ENCODE measurements at regions not wholly inside any gene's neighbourhood (a gene's known extent, or its start where the extent isn't known, plus 50 kb on each side); places are given as distances from the start of the nearest gene placed in this dataset.

- Histone ChIP-seq H3K27me3 (ENCODE audit: control insufficient read depth, insufficient read depth, low read length) (no peaks in the 10 kb centered on the region), H3K36me3 (ENCODE audit: control insufficient read depth, insufficient read depth, low read length) (no peaks in the 10 kb centered on the region), H3K27ac (ENCODE audit: low read length) (no peak overlapping the region), H3K4me3 (ENCODE audit: low read length) (no peak overlapping the region), H3K9me3 (ENCODE audit: control insufficient read depth, insufficient read depth, low read length) (no peaks in the 10 kb centered on the region), H3K4me1 (ENCODE audit: control insufficient read depth, insufficient read depth, low read length) (no peaks in the 10 kb centered on the region)
- no peaks in the 10 kb centered on the region for H3K36me3 Mint-ChIP-seq
- WGBS (ENCODE audit: insufficient coverage) = 79% methylated on average over 2 of the region's 2 CpGs
- TF ChIP-seq CTCF (IDR thresholded peaks at IDR 0.05) = no peak
- intact Hi-C loops (cut with micrococcal nuclease) = no loop called here
- H3K9me3 Mint-ChIP-seq = no peaks in the 10 kb centered on the region
- no peak for DNase-seq
- no peak for ATAC-seq
- H3K27me3 Mint-ChIP-seq (ENCODE audit: low read depth in 2 of 2) = peaks cover 0 to 21% of the 10 kb centered on the region in 2 donors
- no peak overlapping the region for H3K4me3 Mint-ChIP-seq
- no peak overlapping the region for H3K27ac Mint-ChIP-seq
- H3K4me1 Mint-ChIP-seq = no peaks in the 10 kb centered on the region
These were observed 148.8 kb downstream of the CCNG2 start for GRCh38 chr4:77305766-77306165.

- peaks cover under 1 to 23% of the 10 kb centered on the region in 2 donors for H3K27me3 Mint-ChIP-seq (ENCODE audit: low read depth in 2 of 2)
- no peak for TF ChIP-seq CTCF (IDR thresholded peaks at IDR 0.05)
- Histone ChIP-seq H3K27me3 (ENCODE audit: control insufficient read depth, insufficient read depth, low read length) (no peaks in the 10 kb centered on the region), H3K36me3 (ENCODE audit: control insufficient read depth, insufficient read depth, low read length) (no peaks in the 10 kb centered on the region), H3K9me3 (ENCODE audit: control insufficient read depth, insufficient read depth, low read length) (no peaks in the 10 kb centered on the region), H3K27ac (ENCODE audit: low read length) (no peak overlapping the region), H3K4me3 (ENCODE audit: low read length) (no peak overlapping the region), H3K4me1 (ENCODE audit: control insufficient read depth, insufficient read depth, low read length) (no peaks in the 10 kb centered on the region)
- intact Hi-C loops (cut with micrococcal nuclease) = no loop called here
- no peaks in the 10 kb centered on the region for H3K9me3 Mint-ChIP-seq
- H3K27ac Mint-ChIP-seq = no peak overlapping the region
- no peak for DNase-seq
- H3K4me1 Mint-ChIP-seq = no peaks in the 10 kb centered on the region
- ATAC-seq = no peak
- WGBS (ENCODE audit: insufficient coverage) = 85% methylated on average over 2 of the region's 2 CpGs
- H3K4me3 Mint-ChIP-seq = no peak overlapping the region
- no peaks in the 10 kb centered on the region for H3K36me3 Mint-ChIP-seq
These were observed 149.5 kb downstream of the CCNG2 start for GRCh38 chr4:77306496-77306895.

- WGBS (ENCODE audit: insufficient coverage) = 17% methylated on average over 1 of the region's 1 CpG
- intact Hi-C loops (cut with micrococcal nuclease) = no loop called here
- Histone ChIP-seq H3K36me3 (ENCODE audit: control insufficient read depth, insufficient read depth, low read length) (no peaks in the 10 kb centered on the region), H3K9me3 (ENCODE audit: control insufficient read depth, insufficient read depth, low read length) (no peaks in the 10 kb centered on the region), H3K4me1 (ENCODE audit: control insufficient read depth, insufficient read depth, low read length) (no peaks in the 10 kb centered on the region), H3K27me3 (ENCODE audit: control insufficient read depth, insufficient read depth, low read length) (no peaks in the 10 kb centered on the region), H3K4me3 (ENCODE audit: low read length) (no peak overlapping the region), H3K27ac (ENCODE audit: low read length) (no peak overlapping the region)
- Mint-ChIP-seq H3K4me1 (no peaks in the 10 kb centered on the region), H3K4me3 (no peak overlapping the region), H3K9me3 (no peaks in the 10 kb centered on the region), H3K36me3 (no peaks in the 10 kb centered on the region), H3K27ac (no peak overlapping the region), H3K27me3 (ENCODE audit: low read depth in 2 of 2) (peaks cover 3 to 23% of the 10 kb centered on the region in 2 donors)
- TF ChIP-seq CTCF (IDR thresholded peaks at IDR 0.05) = no peak
- DNase-seq (peak in 1 of 2 donors; percentile 22), ATAC-seq (peak in 1 of 3 donors; percentile 47)
These were observed 151.8 kb downstream of the CCNG2 start for GRCh38 chr4:77308843-77309242.

- Histone ChIP-seq H3K27me3 (ENCODE audit: control insufficient read depth, insufficient read depth, low read length) (no peaks in the 10 kb centered on the region), H3K27ac (ENCODE audit: low read length) (no peak overlapping the region), H3K9me3 (ENCODE audit: control insufficient read depth, insufficient read depth, low read length) (no peaks in the 10 kb centered on the region), H3K36me3 (ENCODE audit: control insufficient read depth, insufficient read depth, low read length) (no peaks in the 10 kb centered on the region), H3K4me1 (ENCODE audit: control insufficient read depth, insufficient read depth, low read length) (no peaks in the 10 kb centered on the region), H3K4me3 (ENCODE audit: low read length) (no peak overlapping the region)
- TF ChIP-seq CTCF (IDR thresholded peaks at IDR 0.05) = no peak
- ATAC-seq = no peak
- no peaks in the 10 kb centered on the region for H3K36me3 Mint-ChIP-seq
- no peak overlapping the region for H3K27ac Mint-ChIP-seq
- H3K27me3 Mint-ChIP-seq (ENCODE audit: low read depth in 2 of 2) = peaks cover 3 to 23% of the 10 kb centered on the region in 2 donors
- no peaks in the 10 kb centered on the region for H3K9me3 Mint-ChIP-seq
- DNase-seq = no peak
- no peaks in the 10 kb centered on the region for H3K4me1 Mint-ChIP-seq
- intact Hi-C loops (cut with micrococcal nuclease) = no loop called here
- no peak overlapping the region for H3K4me3 Mint-ChIP-seq
- 90% methylated on average over 2 of the region's 2 CpGs for WGBS (ENCODE audit: insufficient coverage)
These were observed 152.5 kb downstream of the CCNG2 start for GRCh38 chr4:77309496-77309895.

All from natural killer cell (primary cell).